Inferior parietal cortex (tissue), 1 donor: ENCODE measurements at regions not wholly inside any gene's neighbourhood (a gene's known extent, or its start where the extent isn't known, plus 50 kb on each side); places are given as distances from the start of the nearest gene placed in this dataset.
"Not testable (repeated sequence)": the region's sequence is repeated elsewhere in the genome, so short reads cannot be mapped to it uniquely, and the experiment has no call there.

Experiments
- DNase-seq: peaks from one replicate; pipeline ENCODE4 v3.0.0-alpha.2; 2016; ENCODE audit errors: extremely low spot score

DNA sequence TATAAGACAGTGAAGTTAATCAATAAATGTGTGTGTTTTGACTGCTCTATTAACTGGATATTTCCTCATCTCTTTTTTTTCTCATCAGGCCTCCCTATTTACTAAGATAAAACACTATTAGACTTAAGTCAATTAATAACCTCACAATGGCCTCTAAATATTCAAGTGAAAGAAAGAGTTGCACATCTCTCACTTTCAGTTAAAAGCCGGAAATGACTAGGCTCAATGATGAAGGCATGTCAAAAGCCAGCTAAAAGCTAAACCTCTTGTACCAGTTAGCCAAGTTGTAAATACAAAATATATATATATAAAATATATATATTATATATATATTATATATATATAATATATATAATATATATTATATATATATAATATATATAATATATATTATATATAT is 127.0 kb upstream of the MEOX2 start:
- no peak for DNase-seq

- not testable (repeated sequence) for DNase-seq
Measured at GRCh38 chr7:15810383-15810782, 123.9 kb upstream of the MEOX2 start.

- DNase-seq, result not testable (repeated sequence)
Measured at GRCh38 chr7:15809936-15810335, 123.5 kb upstream of the MEOX2 start.

DNA sequence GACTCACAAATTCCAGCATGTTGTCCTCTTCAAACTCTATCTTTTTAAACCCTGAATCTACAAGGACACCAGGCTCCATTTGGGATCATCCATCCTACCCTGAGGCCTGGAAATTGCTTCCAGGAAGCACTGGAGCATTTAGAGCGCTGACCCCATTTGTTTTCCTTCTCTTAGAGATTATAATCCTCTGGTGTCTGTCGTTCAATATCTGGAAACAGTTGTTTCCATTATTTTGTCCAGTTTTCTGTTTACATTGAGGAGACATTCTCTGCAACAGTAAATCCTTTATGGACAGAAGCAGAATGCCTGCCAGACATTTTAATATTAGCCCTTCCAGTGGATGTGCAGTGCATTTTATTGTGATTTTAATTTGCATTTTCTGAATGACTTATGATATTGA is 119.4 kb upstream of the MEOX2 start:
- DNase-seq, result no peak

- DNase-seq, result no peak
Measured at GRCh38 chr7:15802425-15802824, 115.9 kb upstream of the MEOX2 start.

GRCh38 chr7:15801551-15801950 is 115.1 kb upstream of the MEOX2 start:
- no peak for DNase-seq

GRCh38 chr7:15801041-15801440 is 114.6 kb upstream of the MEOX2 start:
- no peak for DNase-seq

DNA sequence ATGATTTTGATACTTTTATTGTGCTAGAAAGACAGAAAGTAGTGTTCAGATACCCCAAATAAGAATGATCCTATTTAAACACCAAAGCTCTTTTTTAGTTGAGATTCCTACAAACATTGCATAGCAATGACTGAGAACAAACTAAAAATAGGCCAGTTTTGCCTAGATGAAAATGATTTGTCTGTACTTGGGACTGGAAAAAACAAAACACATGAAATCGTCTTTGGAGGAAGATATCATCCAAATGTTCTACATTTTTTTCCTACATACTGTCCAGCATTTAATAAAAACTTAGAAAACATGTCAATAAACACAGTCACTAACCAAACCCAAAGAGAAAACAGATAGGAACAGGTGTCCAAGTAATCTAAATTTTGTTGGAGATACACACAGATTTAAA is 111.6 kb upstream of the MEOX2 start:
- peak; percentile 10 for DNase-seq

- DNase-seq, result no peak
Measured at GRCh38 chr7:15795393-15795792, 108.9 kb upstream of the MEOX2 start.

DNA sequence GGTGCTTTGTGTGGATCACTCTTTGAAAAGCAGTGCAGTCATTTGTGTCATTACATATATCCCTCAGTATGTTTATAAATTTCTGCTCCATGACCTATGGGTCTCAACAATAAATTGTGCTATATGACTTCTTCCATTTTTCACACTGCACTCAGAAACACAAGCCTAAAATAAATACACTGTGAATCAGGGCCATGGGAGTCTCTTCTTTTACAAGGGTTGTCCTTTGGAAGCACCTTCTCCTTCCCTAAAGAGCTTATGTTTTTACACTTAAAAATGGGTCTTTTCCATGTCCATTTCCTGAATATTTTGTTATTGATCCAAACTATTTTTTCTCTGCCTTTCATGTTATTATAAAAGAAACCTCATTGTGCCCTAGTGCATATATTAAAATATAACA is 108.3 kb upstream of the MEOX2 start:
- no peak for DNase-seq

GRCh38 chr7:15784694-15785030 is 98.2 kb upstream of the MEOX2 start:
- no peak for DNase-seq

DNA sequence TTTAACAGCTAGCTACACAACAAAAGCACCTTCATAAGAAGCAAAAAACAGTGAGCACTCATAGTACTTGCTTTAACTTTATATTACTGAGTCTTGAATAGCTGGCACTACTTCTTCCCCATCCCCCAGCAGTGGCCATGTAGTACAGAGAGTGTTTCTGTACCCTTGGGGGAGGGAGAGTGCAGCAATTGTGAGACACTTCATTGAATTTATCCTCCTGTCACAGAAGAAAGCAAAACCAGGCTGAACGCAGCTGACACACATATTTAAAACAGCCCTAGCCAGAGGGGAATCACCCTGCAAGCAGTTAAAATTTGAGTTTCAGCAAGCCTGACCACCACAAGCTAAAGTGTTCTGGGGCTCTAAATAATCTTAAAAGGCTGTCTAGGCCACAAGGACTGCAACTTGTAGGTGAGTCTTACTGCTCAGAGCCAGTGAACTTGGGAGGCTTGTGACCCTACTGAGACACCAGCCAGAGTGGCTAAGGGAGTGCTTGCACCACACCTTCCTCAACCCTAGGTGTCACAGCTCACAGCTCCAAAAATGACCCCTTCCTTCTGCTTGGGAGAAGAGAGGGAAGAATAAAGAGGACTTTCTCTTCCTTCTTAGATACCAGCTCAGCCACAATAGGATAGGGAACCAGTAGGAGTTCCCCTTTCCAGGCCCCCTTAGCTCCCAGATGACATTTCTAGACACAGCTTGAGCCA is 97.7 kb upstream of the MEOX2 start:
- peak; percentile 23 for DNase-seq

- DNase-seq, result no peak
Measured at GRCh38 chr7:15782656-15783055, 96.2 kb upstream of the MEOX2 start.

- DNase-seq, result no peak
Measured at GRCh38 chr7:15781944-15782343, 95.5 kb upstream of the MEOX2 start.

DNA sequence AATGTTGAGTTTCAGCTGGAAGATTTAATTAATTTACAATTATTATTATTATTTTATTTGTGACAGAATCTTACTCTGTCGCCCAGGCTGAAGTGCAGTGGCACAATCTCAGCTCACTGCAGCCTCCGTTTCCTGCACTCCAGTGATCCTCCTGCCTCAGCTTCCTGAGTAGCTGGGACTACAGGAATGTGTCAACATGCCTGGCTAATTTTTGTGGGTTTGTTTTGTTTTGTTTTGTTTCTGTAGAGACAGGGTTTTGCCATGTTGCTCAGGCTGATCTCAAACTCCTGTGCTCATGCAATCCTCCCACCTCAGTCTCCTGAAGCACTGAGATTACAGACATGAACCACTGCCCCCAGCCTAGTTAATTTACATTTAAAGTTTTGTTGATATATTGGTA is 93.8 kb upstream of the MEOX2 start:
- no peak for DNase-seq

DNA sequence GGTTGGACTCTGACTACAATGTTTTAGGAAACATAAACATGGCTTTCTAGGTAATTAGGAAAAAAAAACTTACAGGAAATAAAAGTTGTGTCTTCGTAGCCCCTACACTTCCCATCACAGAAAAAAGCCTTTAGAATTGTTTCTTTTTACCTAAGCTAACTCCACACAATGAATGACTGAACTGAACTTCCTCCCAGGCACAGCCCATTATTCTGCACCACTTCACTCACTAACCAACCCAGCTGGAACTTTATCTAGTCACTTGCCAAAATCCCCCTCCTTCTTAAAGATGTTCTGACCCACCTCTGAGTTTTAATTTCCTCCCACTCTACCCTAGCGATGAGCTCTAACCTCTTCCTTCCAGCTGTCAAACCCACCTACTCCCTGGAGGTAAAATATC is 91.7 kb upstream of the MEOX2 start:
- DNase-seq, result no peak

GRCh38 chr7:15765753-15766152 is 79.3 kb upstream of the MEOX2 start:
- no peak for DNase-seq

- no peak for DNase-seq
Measured at GRCh38 chr7:15764851-15765382, 78.4 kb upstream of the MEOX2 start.

- no peak for DNase-seq
Measured at GRCh38 chr7:15764010-15764409, 77.5 kb upstream of the MEOX2 start.

DNA sequence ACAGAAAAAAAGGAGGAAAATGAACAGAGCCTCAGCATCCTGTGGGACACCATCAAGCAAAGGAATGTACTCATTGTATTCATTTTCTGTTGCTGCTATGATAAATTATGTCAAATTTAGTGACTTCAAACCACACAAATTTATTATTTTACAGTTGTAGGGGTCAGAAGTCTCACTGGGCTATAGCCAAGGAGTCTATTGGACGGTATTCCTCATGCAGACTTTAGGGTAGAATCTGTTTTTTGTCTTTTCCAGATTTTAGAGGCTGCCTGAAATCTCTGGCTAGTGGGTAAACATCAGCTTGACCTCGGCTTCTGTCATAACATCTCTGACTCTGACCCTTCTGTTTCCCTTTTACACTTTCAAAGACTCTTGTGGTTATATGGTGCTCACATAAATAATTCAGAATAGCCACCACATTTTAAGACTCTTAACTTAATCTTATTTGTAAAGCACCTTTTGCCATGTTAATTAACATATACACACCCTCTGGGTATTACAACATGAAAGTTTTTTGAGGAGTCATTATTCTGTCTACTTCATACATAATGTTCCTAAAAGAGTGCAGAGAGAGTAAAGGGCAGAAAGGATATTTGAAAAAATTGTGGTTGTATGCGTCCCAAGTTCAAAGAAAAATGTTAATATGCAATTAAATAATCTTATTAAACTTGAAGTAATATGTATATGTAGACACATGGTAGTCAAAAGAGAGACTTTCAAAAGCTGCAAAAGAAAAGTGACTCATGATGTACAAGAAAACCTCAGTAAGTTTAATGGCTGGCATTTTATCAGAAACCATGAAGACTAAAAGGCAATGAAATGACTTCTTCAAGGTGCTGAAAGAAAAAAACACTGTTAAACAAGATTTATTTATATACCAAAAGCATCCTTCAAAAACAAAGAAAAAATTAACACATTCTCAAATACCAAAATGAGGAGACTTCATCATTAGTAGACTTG is 70.8 kb upstream of the MEOX2 start:
- no peak for DNase-seq

GRCh38 chr7:15755061-15755460 is 68.6 kb upstream of the MEOX2 start:
- DNase-seq, result no peak

- no peak for DNase-seq
Measured at GRCh38 chr7:15753887-15754579, 67.5 kb upstream of the MEOX2 start.
